Ishikawa (cell line): ENCODE measurements at regions not wholly inside any gene's neighbourhood (a gene's known extent, or its start where the extent isn't known, plus 50 kb on each side); places are given as distances from the start of the nearest gene placed in this dataset.

Source experiments
- CEBPB ChIP-seq: IDR thresholded peaks from 2 replicates; pipeline ENCODE4 v1.6.1; 2012
- EGR1 ChIP-seq: IDR thresholded peaks from 2 replicates; pipeline ENCODE4 v1.6.1; 2012
- EP300 ChIP-seq: IDR thresholded peaks from 2 replicates; pipeline ENCODE4 v1.6.1; 2012; ENCODE audit warnings: borderline replicate concordance
- FOXM1 ChIP-seq: IDR thresholded peaks from 2 replicates; pipeline ENCODE4 v1.6.1; 2012; ENCODE audit warnings: low read depth, borderline replicate concordance
- NFIC ChIP-seq: IDR thresholded peaks from 2 replicates; pipeline ENCODE4 v1.6.1; 2012
- RAD21 ChIP-seq: IDR thresholded peaks from 2 replicates; pipeline ENCODE4 v1.6.1; 2012; ENCODE audit warnings: low read depth
- REST ChIP-seq: IDR thresholded peaks from 2 replicates; pipeline ENCODE4 v1.6.1; 2012; ENCODE audit warnings: low read depth, mild to moderate bottlenecking
- TAF1 ChIP-seq: IDR thresholded peaks from 2 replicates; pipeline ENCODE4 v1.6.1; 2012; ENCODE audit warnings: low read depth, mild to moderate bottlenecking
- YY1 ChIP-seq: IDR thresholded peaks from 2 replicates; pipeline ENCODE4 v1.6.1; 2012; ENCODE audit warnings: low read depth
- ZBTB7A ChIP-seq: IDR thresholded peaks from 2 replicates; pipeline ENCODE4 v1.6.1; 2012; ENCODE audit warnings: low read depth
- TF ChIP-seq, protein P1 (sequence below): IDR thresholded peaks from 2 replicates; pipeline ENCODE4 v1.6.1; 2012

- TF ChIP-seq TAF1 (no peak), ZBTB7A (no peak), RAD21 (no peak), EP300 (no peak), REST (no peak), CEBPB (no peak), EGR1 (no peak), FOXM1 (no peak), YY1 (no peak), NFIC (no peak)
- TF ChIP-seq, protein P1, sequence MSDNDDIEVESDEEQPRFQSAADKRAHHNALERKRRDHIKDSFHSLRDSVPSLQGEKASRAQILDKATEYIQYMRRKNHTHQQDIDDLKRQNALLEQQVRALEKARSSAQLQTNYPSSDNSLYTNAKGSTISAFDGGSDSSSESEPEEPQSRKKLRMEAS = no peak
Measured at GRCh38 chr5:37989884-37990283, 150.0 kb upstream of the GDNF start.
